ENCODE measurements at regions not wholly inside any gene's neighbourhood (a gene's known extent, or its start where the extent isn't known, plus 50 kb on each side); places are given as distances from the start of the nearest gene placed in this dataset.

DNA sequence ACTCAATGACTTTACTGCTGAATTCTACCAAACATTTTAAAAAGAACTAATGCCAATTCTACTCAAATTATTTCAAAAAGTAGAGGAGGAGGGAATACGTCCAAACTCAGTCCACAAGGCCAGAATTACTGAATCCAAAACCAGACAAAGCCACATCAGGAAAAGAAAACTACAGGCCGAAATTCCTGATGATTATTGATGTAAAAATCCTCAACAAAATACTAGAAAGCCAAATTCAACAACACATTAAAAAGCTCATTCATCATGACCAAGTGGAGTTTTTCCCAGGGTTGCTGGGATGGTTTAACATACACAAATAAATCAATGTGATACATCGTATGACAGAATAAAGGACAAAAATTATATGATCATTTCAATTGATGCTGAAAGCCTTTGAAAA lies 103.9 kb upstream of the UBE2E3 start:
- no peak for TF ChIP-seq CTCF (conservative IDR thresholded peaks at IDR 0.05; ENCODE audit: low read depth, low read length)
- TF ChIP-seq EZH2 (IDR thresholded peaks at IDR 0.05; ENCODE audit: borderline replicate concordance, low read depth, low read length, poor library complexity, severe bottlenecking), result no peak

All from A673 (cell line).